ENCODE measurements at regions not wholly inside any gene's neighbourhood (a gene's known extent, or its start where the extent isn't known, plus 50 kb on each side); places are given as distances from the start of the nearest gene placed in this dataset.

DNA sequence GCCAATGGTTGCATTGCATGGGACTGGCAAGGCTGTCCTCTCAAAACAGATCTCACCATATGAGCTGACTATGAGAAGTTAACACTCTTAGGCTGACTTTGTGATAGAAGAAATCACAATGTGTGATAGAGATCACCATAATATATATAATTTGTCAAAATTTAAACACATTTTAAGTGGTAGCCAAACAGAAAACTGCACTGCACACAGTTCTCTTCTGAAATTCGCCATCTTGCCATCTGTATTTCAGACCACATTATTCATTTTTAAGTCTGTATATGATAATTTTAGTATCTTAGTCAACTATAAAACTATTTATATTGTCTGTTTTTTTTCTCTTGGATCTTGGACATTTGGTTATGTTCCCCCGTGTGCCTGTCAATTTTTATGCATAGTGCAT, 374.7 kb downstream of the AJAP1 start:
- no peaks in the 10 kb centered on the region for H3K9me3 ChIP-seq
- H3K4me1 ChIP-seq: no peaks in the 10 kb centered on the region
- no peaks in the 10 kb centered on the region for H3K36me3 ChIP-seq
- TF ChIP-seq POLR2AphosphoS5 (IDR thresholded peaks at IDR 0.05): no peak
- no peak for DNase-seq (ENCODE audit: low spot score in 2 of 2)
- no peak overlapping the region for H3K4me3 ChIP-seq
- no peak overlapping the region for H3K27ac ChIP-seq
- peaks cover 0 to 7% of the 10 kb centered on the region in 2 donors for H3K27me3 ChIP-seq
- intact Hi-C loops (cut with DNase I; ENCODE audit: low total_unique reads): no loop called here

DNA sequence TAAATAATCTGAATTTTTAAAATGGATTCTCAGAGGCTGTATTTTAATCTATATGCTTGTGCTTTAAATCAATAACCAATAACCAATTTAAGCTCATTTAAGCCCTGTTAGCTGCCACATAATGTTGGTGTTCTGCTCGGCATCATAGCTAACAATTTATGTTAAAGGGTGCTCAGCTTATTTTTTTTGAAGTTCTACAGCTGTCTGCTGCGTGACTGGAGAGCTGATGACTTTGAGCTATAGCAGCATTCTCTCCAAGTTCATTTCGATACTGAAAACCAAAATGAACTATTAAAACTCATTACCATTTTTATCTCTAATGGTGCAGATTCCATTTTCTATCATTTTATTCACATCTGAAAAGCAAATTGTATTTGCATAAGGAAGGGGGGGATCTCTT, 357.8 kb downstream of the AJAP1 start:
- DNase-seq (ENCODE audit: low spot score in 2 of 2): no peak
- intact Hi-C loops (cut with DNase I; ENCODE audit: low total_unique reads): no loop called here
- Histone ChIP-seq H3K27ac (no peak overlapping the region), H3K4me3 (no peak overlapping the region), H3K4me1 (no peaks in the 10 kb centered on the region), H3K27me3 (peaks cover 0 to 40% of the 10 kb centered on the region in 2 donors), H3K9me3 (no peaks in the 10 kb centered on the region), H3K36me3 (no peaks in the 10 kb centered on the region)
- TF ChIP-seq POLR2A (IDR thresholded peaks at IDR 0.05) (no peak), POLR2AphosphoS5 (IDR thresholded peaks at IDR 0.05) (no peak)
- TF ChIP-seq, protein P1, sequence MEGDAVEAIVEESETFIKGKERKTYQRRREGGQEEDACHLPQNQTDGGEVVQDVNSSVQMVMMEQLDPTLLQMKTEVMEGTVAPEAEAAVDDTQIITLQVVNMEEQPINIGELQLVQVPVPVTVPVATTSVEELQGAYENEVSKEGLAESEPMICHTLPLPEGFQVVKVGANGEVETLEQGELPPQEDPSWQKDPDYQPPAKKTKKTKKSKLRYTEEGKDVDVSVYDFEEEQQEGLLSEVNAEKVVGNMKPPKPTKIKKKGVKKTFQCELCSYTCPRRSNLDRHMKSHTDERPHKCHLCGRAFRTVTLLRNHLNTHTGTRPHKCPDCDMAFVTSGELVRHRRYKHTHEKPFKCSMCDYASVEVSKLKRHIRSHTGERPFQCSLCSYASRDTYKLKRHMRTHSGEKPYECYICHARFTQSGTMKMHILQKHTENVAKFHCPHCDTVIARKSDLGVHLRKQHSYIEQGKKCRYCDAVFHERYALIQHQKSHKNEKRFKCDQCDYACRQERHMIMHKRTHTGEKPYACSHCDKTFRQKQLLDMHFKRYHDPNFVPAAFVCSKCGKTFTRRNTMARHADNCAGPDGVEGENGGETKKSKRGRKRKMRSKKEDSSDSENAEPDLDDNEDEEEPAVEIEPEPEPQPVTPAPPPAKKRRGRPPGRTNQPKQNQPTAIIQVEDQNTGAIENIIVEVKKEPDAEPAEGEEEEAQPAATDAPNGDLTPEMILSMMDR (IDR thresholded peaks at IDR 0.05): no peak

DNA sequence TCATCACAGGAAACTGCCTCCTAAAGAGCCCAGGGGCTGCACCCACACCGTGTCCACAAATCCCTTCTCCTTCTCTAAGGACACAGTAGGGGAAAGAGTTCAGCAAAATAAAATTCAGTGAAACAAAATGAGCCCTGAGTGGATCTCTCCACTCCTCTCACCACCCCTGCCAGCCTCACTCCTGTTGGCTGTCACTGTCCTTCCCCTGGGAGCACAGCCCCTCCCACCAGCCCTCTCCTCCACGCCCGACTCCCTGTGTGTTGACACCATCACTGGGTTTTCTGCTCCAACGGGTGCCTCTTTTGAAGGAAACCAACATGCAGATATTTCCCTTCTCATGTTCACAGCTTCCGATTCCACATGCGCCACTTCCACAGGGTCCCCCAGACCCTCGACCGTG, 356.2 kb downstream of the AJAP1 start:
- Histone ChIP-seq H3K36me3 (no peaks in the 10 kb centered on the region), H3K4me3 (no peak overlapping the region), H3K27ac (no peak overlapping the region), H3K4me1 (no peaks in the 10 kb centered on the region), H3K27me3 (peaks cover 0 to 36% of the 10 kb centered on the region in 2 donors), H3K9me3 (no peaks in the 10 kb centered on the region)
- no peak for DNase-seq (ENCODE audit: low spot score in 2 of 2)
- intact Hi-C loops (cut with DNase I; ENCODE audit: low total_unique reads): no loop called here
- TF ChIP-seq, protein P1 (IDR thresholded peaks at IDR 0.05): no peak
- no peak for TF ChIP-seq POLR2AphosphoS5 (IDR thresholded peaks at IDR 0.05)
- no peak for TF ChIP-seq POLR2A (IDR thresholded peaks at IDR 0.05)

DNA sequence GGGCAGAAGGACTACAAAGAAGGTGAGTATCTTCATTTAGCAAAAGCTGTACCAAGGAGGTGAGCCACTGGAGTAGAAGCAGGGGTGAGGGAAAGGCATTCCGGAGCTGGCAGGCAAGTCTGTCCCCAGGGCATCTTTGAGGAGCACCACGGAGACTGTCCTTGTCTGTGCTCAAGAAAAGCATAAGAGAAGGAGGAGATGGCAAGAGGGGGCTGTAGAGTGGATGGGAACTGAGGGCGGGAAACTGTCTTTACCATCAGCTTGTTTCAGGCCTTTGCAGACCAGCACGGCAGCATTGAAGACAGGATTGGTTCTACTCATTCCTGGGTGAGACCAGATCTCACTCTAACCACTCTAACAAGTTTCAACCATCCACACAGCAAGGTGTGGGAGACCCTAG, 355.8 kb downstream of the AJAP1 start:
- DNase-seq (ENCODE audit: low spot score in 2 of 2): no peak
- intact Hi-C loops (cut with DNase I; ENCODE audit: low total_unique reads): no loop called here
- no peak overlapping the region for H3K27ac ChIP-seq
- TF ChIP-seq POLR2A (IDR thresholded peaks at IDR 0.05) (no peak), POLR2AphosphoS5 (IDR thresholded peaks at IDR 0.05) (no peak)
- TF ChIP-seq, protein P1 (IDR thresholded peaks at IDR 0.05): no peak
- no peak overlapping the region for H3K4me3 ChIP-seq
- no peaks in the 10 kb centered on the region for H3K4me1 ChIP-seq
- H3K27me3 ChIP-seq: peaks cover 0 to 31% of the 10 kb centered on the region in 2 donors
- no peaks in the 10 kb centered on the region for H3K36me3 ChIP-seq
- no peaks in the 10 kb centered on the region for H3K9me3 ChIP-seq

DNA sequence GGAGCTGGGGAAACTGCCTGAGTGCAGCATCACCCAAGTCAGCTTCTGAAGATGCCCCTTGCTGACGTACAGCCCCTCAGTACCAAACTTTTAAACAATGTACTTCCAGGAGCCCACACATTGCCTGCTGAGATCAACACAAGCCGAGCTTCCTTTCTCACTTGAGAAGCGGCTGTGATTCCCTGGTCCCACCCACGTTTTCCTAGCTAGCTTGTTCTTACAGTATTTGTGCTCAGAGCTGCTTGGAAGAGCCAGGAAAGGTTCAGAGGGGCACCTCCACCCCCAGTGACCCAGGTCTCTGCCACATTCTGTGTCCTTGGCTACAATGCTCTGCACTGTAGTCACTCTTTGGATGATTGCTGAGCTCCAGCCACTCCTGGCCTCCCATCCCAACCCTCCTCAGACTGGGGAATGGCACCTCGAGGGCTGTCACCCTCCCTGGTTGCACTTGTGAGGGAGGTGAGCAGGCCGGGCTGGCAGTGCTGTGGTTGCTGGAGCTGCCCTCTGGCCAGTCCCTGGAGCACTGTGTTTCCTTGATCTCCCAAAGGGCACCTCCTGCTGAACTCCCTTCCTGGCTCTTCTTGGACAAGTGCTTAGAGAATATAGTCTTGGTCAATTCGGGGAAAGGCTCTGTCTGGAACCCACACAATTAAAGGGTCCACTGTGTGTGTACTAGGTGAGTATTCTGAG, 355.1 kb downstream of the AJAP1 start:
- Histone ChIP-seq H3K4me1 (no peaks in the 10 kb centered on the region), H3K36me3 (no peaks in the 10 kb centered on the region), H3K4me3 (no peak overlapping the region), H3K27me3 (peaks cover 0 to 28% of the 10 kb centered on the region in 2 donors), H3K9me3 (no peaks in the 10 kb centered on the region), H3K27ac (no peak overlapping the region)
- DNase-seq (ENCODE audit: low spot score in 2 of 2): no peak
- TF ChIP-seq POLR2A (IDR thresholded peaks at IDR 0.05): no peak
- TF ChIP-seq, protein P1 (IDR thresholded peaks at IDR 0.05): no peak
- TF ChIP-seq POLR2AphosphoS5 (IDR thresholded peaks at IDR 0.05): no peak
- intact Hi-C loops (cut with DNase I; ENCODE audit: low total_unique reads): no loop called here

All from breast epithelium (tissue), 4 donors.